ENCODE measurements at regions not wholly inside any gene's neighbourhood (a gene's known extent, or its start where the extent isn't known, plus 50 kb on each side); places are given as distances from the start of the nearest gene placed in this dataset.

DNA sequence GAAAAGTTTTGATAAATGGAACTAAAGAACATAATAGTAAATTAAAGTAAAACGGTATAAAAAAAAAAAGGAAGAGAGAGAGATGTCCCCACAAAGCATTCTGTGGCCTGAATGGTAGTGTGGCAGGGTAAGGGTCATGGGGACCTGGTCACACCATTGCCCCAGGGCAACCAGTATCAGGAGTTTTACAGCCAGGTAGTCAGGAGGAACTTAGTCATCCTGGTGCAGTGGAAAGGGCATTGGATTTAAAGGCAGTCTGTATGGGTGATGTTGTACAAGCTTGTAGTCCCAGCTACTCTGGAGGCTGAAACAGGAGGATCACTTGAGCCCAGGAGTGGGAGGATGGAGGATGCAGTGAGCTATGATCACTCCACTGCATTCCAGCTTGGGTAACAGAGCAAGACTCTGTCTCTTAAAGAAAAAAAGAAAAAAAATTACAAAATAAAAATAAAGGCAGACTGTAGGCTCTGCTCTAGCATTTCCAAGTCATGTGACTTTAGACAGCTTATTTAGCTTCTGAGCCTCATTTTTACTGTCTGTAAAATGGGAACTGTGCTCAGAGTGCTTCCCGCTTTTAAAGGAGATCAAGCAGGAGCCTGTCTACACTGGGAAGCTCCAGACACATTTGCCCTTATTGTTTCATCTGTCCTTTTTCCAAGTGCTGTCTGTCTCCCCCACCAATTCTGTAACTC is 112.8 kb upstream of the ARMC2 start:
- TF ChIP-seq, protein P1, sequence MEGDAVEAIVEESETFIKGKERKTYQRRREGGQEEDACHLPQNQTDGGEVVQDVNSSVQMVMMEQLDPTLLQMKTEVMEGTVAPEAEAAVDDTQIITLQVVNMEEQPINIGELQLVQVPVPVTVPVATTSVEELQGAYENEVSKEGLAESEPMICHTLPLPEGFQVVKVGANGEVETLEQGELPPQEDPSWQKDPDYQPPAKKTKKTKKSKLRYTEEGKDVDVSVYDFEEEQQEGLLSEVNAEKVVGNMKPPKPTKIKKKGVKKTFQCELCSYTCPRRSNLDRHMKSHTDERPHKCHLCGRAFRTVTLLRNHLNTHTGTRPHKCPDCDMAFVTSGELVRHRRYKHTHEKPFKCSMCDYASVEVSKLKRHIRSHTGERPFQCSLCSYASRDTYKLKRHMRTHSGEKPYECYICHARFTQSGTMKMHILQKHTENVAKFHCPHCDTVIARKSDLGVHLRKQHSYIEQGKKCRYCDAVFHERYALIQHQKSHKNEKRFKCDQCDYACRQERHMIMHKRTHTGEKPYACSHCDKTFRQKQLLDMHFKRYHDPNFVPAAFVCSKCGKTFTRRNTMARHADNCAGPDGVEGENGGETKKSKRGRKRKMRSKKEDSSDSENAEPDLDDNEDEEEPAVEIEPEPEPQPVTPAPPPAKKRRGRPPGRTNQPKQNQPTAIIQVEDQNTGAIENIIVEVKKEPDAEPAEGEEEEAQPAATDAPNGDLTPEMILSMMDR (IDR thresholded peaks at IDR 0.05; ENCODE audit: low read length): no peak
- TF ChIP-seq EZH2 (optimal IDR thresholded peaks at IDR 0.05; ENCODE audit: low read depth, low read length): no peak
